Nephron progenitor cell (in vitro differentiated cells): ENCODE measurements at regions not wholly inside any gene's neighbourhood (a gene's known extent, or its start where the extent isn't known, plus 50 kb on each side); places are given as distances from the start of the nearest gene placed in this dataset.

ENCODE experiments used
- DNase-seq: peaks from one replicate; pipeline ENCODE4 v3.0.0; 2021
- H3K27ac Mint-ChIP-seq: 2 replicates; pipeline ENCODE4 v1.8.0; 2021; ENCODE audit warnings: mild to moderate bottlenecking, moderate library complexity, mixed read lengths
- H3K27me3 Mint-ChIP-seq: 2 replicates; pipeline ENCODE4 v1.8.0; 2021; ENCODE audit warnings: mild to moderate bottlenecking, low read depth, mixed read lengths; ENCODE audit not compliant: poor library complexity
- H3K36me3 Mint-ChIP-seq: 2 replicates; pipeline ENCODE4 v1.8.0; 2021; ENCODE audit warnings: low read depth, mixed read lengths
- H3K4me1 Mint-ChIP-seq: 2 replicates; pipeline ENCODE4 v1.8.0; 2021; ENCODE audit warnings: mixed read lengths
- H3K4me3 Mint-ChIP-seq: 2 replicates; pipeline ENCODE4 v1.8.0; 2021; ENCODE audit warnings: mild to moderate bottlenecking, moderate library complexity, mixed read lengths
- H3K9me3 Mint-ChIP-seq: 2 replicates; pipeline ENCODE4 v1.8.0; 2021; ENCODE audit warnings: mild to moderate bottlenecking, moderate library complexity, mixed read lengths
- CTCF ChIP-seq: fragments of 200-600 bp; sonication (generic); IDR thresholded peaks from 2 replicates; pipeline ENCODE4 v1.5.0; 2021; ENCODE audit warnings: antibody characterized with exemption

DNA sequence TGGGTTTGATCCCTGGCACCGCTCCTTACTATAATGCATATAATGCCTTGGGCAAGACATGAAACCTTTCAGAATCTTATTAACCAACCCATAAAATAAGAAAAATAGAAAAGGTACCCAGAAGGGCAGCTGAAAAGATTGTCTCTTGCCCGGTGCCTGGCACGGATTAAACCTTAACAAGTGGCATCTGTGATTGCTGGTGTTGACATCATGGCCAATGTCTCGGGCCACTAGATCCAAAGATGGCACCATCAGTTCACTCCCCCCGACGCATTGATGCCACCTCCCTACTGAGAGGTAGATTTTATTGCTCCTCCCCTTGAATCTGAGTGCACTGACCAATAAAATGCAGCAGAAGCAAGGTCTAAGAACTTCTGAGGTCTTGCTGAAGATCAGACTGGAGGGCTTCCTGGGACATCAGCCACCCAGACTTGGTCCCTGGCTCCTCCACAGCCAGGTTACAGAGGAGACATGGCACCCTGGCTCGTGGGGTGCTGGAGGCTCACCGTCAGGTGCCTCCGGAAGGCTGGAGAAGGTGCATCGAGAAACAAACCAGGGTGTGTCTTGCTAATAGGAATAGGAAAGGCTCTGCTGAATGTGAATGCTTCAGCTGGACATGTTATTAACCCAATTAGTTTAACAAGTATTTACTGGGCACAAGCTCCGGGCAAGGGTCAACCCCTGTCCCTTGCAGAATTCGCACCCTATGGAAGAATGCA is 80.0 kb upstream of the COL5A1 start:
- Mint-ChIP-seq H3K27ac (no peak overlapping the region), H3K4me1 (peaks cover 4% of the 10 kb centered on the region), H3K27me3 (peaks cover 12% of the 10 kb centered on the region), H3K9me3 (peaks cover 25% of the 10 kb centered on the region), H3K4me3 (no peak overlapping the region), H3K36me3 (no peaks in the 10 kb centered on the region)
- TF ChIP-seq CTCF = no peak
- DNase-seq = no peak

DNA sequence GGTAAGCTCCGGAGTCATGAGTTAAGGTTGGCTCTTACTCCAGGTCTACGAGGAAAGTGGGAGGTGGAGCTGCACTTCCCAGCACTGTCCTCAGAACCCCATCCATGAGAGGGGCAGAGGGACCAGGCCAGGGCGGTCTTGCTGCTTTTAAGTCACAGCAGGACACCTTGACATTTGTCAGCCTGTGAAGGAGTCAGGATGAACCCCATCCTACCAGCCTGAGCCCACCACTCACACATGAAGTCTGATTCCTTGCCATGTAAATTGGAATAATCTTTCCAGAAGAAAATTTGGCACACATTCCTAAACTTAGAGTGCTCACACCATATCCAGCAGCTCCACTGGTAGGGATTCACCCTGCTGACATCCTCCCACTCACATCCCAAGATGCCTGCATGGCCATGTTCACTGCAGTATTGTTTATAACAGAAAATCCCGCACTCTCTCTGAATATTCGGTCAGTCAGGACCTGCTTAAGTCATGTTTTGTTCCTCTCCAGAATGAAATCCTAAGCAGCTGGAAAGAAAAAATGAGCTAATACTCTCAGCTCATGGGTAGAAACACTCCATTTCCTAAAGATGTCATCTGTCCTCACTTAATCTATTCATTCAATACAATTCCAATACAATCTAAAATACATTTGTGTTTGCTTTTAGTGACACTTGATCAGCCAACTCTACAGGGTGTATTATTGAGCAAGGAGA is 79.3 kb upstream of the COL5A1 start:
- Mint-ChIP-seq H3K27me3 (peaks cover 12% of the 10 kb centered on the region), H3K9me3 (peaks cover 32% of the 10 kb centered on the region), H3K4me1 (peaks cover 2% of the 10 kb centered on the region), H3K36me3 (no peaks in the 10 kb centered on the region), H3K4me3 (no peak overlapping the region), H3K27ac (no peak overlapping the region)
- no peak for DNase-seq
- no peak for TF ChIP-seq CTCF

- H3K27me3 Mint-ChIP-seq = peaks cover 9% of the 10 kb centered on the region
- no peak for TF ChIP-seq CTCF
- H3K27ac Mint-ChIP-seq = no peak overlapping the region
- H3K4me1 Mint-ChIP-seq = no peaks in the 10 kb centered on the region
- no peak overlapping the region for H3K4me3 Mint-ChIP-seq
- H3K9me3 Mint-ChIP-seq = peaks cover 36% of the 10 kb centered on the region
- H3K36me3 Mint-ChIP-seq = no peaks in the 10 kb centered on the region
- DNase-seq = no peak
Measured at GRCh38 chr9:134563397-134563796, 78.2 kb upstream of the COL5A1 start.

DNA sequence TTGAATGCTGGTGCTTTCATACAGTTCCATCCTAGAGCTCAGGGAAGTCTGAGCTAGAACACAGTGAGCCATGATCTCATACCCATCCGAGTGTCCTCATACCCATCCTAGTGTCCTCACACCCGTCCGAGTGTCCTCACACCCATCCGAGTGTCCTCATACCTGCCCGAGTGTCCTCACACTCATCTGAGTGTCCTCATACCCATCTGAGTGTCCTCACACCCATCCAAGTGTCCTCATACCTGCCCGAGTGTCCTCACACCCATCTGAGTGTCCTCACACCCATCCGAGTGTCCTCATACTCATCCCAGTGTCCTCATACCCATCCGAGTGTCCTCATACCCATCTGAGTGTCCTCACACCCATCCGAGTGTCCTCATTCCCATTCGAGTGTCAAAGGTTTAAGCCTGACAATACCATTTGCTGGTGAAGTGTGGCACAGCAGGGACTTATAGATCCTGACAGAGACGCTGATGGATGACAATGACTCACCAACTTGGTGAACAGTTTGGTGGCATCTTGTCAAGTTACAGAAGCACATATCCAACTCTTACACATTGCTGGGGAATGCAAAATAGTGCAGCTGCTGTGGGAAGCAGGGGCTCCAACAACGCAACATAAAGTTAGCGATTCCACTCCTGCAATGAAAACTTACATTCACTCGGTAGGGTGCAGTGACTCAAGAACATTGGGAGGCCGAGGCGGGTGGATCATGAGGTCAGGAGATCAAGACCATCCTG is 77.0 kb upstream of the COL5A1 start:
- no peak for DNase-seq
- Mint-ChIP-seq H3K36me3 (no peaks in the 10 kb centered on the region), H3K9me3 (peaks cover 36% of the 10 kb centered on the region), H3K27ac (no peak overlapping the region), H3K4me1 (no peaks in the 10 kb centered on the region), H3K27me3 (peaks cover 9% of the 10 kb centered on the region), H3K4me3 (no peak overlapping the region)
- no peak for TF ChIP-seq CTCF

DNA sequence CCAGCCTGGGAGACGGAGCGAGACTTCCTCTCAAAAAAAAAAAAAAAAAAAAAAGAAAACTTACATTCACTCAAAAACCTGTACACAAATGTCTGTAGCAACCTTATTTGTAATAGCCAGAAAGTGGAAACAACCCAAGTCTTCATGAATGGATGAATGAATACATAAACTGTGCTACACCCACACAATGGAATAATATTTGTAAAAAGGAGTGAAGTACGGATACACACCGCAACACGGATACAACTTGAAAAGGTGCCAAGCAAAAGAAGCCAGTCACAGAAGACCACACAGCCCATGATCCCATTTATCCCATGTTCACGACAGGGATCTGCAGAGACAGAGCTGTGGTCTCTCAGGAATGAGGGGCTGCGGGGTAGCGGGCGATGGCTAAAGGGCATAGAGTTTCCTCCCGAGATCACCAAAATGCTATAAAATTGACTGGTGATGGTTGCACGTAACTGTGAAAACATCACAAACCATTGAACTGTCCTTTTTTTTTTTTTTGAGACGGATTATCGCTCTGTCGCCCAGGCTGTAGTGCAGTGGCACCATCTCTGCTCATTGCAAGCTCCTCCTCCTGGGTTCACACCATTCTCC is 76.2 kb upstream of the COL5A1 start:
- DNase-seq = no peak
- TF ChIP-seq CTCF = no peak
- Mint-ChIP-seq H3K27me3 (peaks cover 9% of the 10 kb centered on the region), H3K9me3 (peaks cover 36% of the 10 kb centered on the region), H3K4me1 (peaks cover 3% of the 10 kb centered on the region), H3K36me3 (no peaks in the 10 kb centered on the region), H3K4me3 (no peak overlapping the region), H3K27ac (no peak overlapping the region)
